Retinal pigment epithelial cell (primary cell): ENCODE measurements at regions not wholly inside any gene's neighbourhood (a gene's known extent, or its start where the extent isn't known, plus 50 kb on each side); places are given as distances from the start of the nearest gene placed in this dataset.

Experiments used
- DNase-seq: peaks from one replicate; pipeline ENCODE4 v3.0.0-alpha.2; 2010; ENCODE audit warnings: low read depth
- H3K4me3 ChIP-seq: 2 replicates; pipeline ENCODE4 v1.5.1; 2011; ENCODE audit warnings: mild to moderate bottlenecking, low read length, control low read depth, moderate library complexity
- CTCF ChIP-seq: conservative IDR thresholded peaks from 2 replicates; pipeline ENCODE4 v1.5.1; 2011; ENCODE audit warnings: low read depth, low read length, control low read depth, inconsistent platforms

- no peak for DNase-seq
- H3K4me3 ChIP-seq = no peak overlapping the region
These were observed 441.0 kb downstream of the FUT8 start for GRCh38 chr14:65853407-65853955.

GRCh38 chr14:65854215-65854614, 441.7 kb downstream of the FUT8 start:
- no peak for TF ChIP-seq CTCF
- H3K4me3 ChIP-seq = no peak overlapping the region
- no peak for DNase-seq

More at GRCh38 chr14:65853407-65853955, 441.0 kb downstream of the FUT8 start:
- no peak for TF ChIP-seq CTCF

GRCh38 chr14:65860956-65861611, 448.6 kb downstream of the FUT8 start:
- TF ChIP-seq CTCF = no peak
- H3K4me3 ChIP-seq = no peak overlapping the region
- DNase-seq = no peak

- no peak overlapping the region for H3K4me3 ChIP-seq
- DNase-seq = no peak
- no peak for TF ChIP-seq CTCF
These were observed 452.0 kb downstream of the FUT8 start for GRCh38 chr14:65864549-65864948.

- no peak for TF ChIP-seq CTCF
- no peak overlapping the region for H3K4me3 ChIP-seq
- no peak for DNase-seq
These were observed 452.5 kb downstream of the FUT8 start for GRCh38 chr14:65864984-65865383.

- H3K4me3 ChIP-seq = no peak overlapping the region
- no peak for TF ChIP-seq CTCF
- no peak for DNase-seq
These were observed 453.9 kb downstream of the FUT8 start for GRCh38 chr14:65866448-65866847.

GRCh38 chr14:65866886-65867285, 454.4 kb downstream of the FUT8 start:
- no peak for TF ChIP-seq CTCF
- no peak overlapping the region for H3K4me3 ChIP-seq
- DNase-seq = no peak
